Uterus (tissue), 2 donors: ENCODE measurements at regions not wholly inside any gene's neighbourhood (a gene's known extent, or its start where the extent isn't known, plus 50 kb on each side); places are given as distances from the start of the nearest gene placed in this dataset.

ENCODE experiments used
- POLR2A ChIP-seq, 2 donors: fragments of 450-650 bp; IDR thresholded peaks; one replicate each; pipeline ENCODE4 v1.6.1; 2016; ENCODE audit warnings: antibody characterized with exemption in 2 of 2, mild to moderate bottlenecking in 1 of 2, moderate library complexity in 1 of 2
- TF ChIP-seq, protein P1 (sequence below), 4 experiments: fragments of 200-600 bp in 2 of 4; fragments of 450-650 bp in 2 of 4; sonication (generic) in 2 of 4; IDR thresholded peaks; one replicate each; pipeline ENCODE4 v1.5.1; 2016 to 2019; ENCODE audit warnings: antibody characterized with exemption in 4 of 4, mild to moderate bottlenecking in 2 of 4, moderate library complexity in 1 of 4

DNA sequence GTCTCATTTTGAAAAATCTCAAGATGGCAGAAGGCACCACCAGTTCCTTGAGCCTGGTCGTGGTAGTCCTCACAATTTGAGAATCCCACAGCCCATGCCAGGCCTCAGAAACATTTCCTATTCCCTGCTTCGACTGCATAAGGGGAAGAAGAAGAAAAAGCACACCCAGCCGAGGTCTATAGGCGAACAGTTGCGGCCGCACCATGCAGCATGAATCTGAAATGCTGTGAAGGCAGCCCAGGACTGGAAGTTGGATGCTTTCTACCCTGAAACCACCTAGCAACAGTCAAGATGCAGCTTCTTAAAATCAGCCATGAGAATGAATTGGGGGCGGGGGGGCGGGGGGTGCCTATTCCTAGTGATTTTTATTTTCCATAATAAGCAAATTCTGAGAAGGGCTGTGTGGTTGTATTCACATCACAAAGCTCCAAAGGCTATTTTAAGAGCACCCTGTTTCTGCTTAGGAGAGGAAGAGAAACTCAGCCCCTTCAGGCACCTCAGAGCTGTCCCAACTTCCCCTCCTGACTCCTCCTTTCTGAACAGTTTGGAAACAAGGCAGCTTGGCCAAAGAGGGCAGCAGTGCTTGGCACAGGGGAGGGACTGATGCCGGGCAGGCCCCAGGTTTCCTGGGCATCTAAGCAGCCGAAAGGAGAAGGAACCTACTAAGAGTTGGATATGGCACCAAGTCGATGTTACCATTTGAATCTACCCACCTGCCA, 172.5 kb upstream of the FOXN3 start:
- no peak for TF ChIP-seq POLR2A (IDR thresholded peaks at IDR 0.05)
- TF ChIP-seq, protein P1, sequence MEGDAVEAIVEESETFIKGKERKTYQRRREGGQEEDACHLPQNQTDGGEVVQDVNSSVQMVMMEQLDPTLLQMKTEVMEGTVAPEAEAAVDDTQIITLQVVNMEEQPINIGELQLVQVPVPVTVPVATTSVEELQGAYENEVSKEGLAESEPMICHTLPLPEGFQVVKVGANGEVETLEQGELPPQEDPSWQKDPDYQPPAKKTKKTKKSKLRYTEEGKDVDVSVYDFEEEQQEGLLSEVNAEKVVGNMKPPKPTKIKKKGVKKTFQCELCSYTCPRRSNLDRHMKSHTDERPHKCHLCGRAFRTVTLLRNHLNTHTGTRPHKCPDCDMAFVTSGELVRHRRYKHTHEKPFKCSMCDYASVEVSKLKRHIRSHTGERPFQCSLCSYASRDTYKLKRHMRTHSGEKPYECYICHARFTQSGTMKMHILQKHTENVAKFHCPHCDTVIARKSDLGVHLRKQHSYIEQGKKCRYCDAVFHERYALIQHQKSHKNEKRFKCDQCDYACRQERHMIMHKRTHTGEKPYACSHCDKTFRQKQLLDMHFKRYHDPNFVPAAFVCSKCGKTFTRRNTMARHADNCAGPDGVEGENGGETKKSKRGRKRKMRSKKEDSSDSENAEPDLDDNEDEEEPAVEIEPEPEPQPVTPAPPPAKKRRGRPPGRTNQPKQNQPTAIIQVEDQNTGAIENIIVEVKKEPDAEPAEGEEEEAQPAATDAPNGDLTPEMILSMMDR (IDR thresholded peaks at IDR 0.05), result no peak
